NCI-H1048 (cell line): ENCODE measurements at regions not wholly inside any gene's neighbourhood (a gene's known extent, or its start where the extent isn't known, plus 50 kb on each side); places are given as distances from the start of the nearest gene placed in this dataset.
"Not testable (repeated sequence)": the region's sequence is repeated elsewhere in the genome, so short reads cannot be mapped to it uniquely, and the experiment has no call there.

Experiments used
- DNase-seq: peaks from one replicate; lab custom pipeline; 2025; lab: John Stamatoyannopoulos, UW

- no peak for DNase-seq
These were observed 204.6 kb upstream of the APCDD1 start for GRCh38 chr18:10249801-10250200.

- DNase-seq = no peak
These were observed 201.9 kb upstream of the APCDD1 start for GRCh38 chr18:10252494-10252893.

- DNase-seq = no peak
These were observed 201.3 kb upstream of the APCDD1 start for GRCh38 chr18:10252952-10253705.

- DNase-seq = not testable (repeated sequence)
These were observed 198.2 kb upstream of the APCDD1 start for GRCh38 chr18:10256276-10256675.

GRCh38 chr18:10258836-10259474 is 195.5 kb upstream of the APCDD1 start:
- DNase-seq = no peak

- DNase-seq = no peak
These were observed 194.5 kb upstream of the APCDD1 start for GRCh38 chr18:10259901-10260300.

GRCh38 chr18:10261344-10262276 is 192.8 kb upstream of the APCDD1 start:
- DNase-seq = no peak

GRCh38 chr18:10262566-10262965 is 191.9 kb upstream of the APCDD1 start:
- no peak for DNase-seq

- DNase-seq = no peak
These were observed 190.2 kb upstream of the APCDD1 start for GRCh38 chr18:10264260-10264659.

- DNase-seq = no peak
These were observed 188.7 kb upstream of the APCDD1 start for GRCh38 chr18:10265560-10266333.

- DNase-seq = no peak
These were observed 188.2 kb upstream of the APCDD1 start for GRCh38 chr18:10266334-10266590.

- no peak for DNase-seq
These were observed 185.2 kb upstream of the APCDD1 start for GRCh38 chr18:10269261-10269660.

- DNase-seq = no peak
These were observed 184.3 kb upstream of the APCDD1 start for GRCh38 chr18:10270151-10270571.

- DNase-seq = no peak
These were observed 183.0 kb upstream of the APCDD1 start for GRCh38 chr18:10271481-10271880.

GRCh38 chr18:10274301-10274700 is 180.1 kb upstream of the APCDD1 start:
- DNase-seq = no peak

- no peak for DNase-seq
These were observed 178.9 kb upstream of the APCDD1 start for GRCh38 chr18:10275486-10275885.

GRCh38 chr18:10278265-10278664 is 176.2 kb upstream of the APCDD1 start:
- DNase-seq = no peak

GRCh38 chr18:10279471-10279870 is 175.0 kb upstream of the APCDD1 start:
- no peak for DNase-seq

GRCh38 chr18:10279905-10280644 is 174.4 kb upstream of the APCDD1 start:
- DNase-seq = no peak

- no peak for DNase-seq
These were observed 169.7 kb upstream of the APCDD1 start for GRCh38 chr18:10284540-10285282.

GRCh38 chr18:10285283-10285640 is 169.2 kb upstream of the APCDD1 start:
- DNase-seq = no peak
